Caco-2 (cell line): ENCODE measurements at regions not wholly inside any gene's neighbourhood (a gene's known extent, or its start where the extent isn't known, plus 50 kb on each side); places are given as distances from the start of the nearest gene placed in this dataset.

Experiments
- BruUV-seq: library from RNA; stranded (reverse); fragments of 400-500 nt; replicated peaks from 2 replicates; lab custom pipeline; 2021; lab: Mats Ljungman, UMichigan
- CTCF ChIA-PET: fragments of 300-600 bp; sonication (Branson Sonifier 250); formaldehyde crosslinking; loops from one replicate; lab custom pipeline; 2022; ENCODE audit warnings: antibody characterized with exemption; lab: Charles Lee
- POLR2A ChIA-PET: fragments of 300-600 bp; sonication (Branson Sonifier 250); formaldehyde crosslinking; loops from one replicate; lab custom pipeline; 2022; ENCODE audit warnings: antibody characterized with exemption; lab: Charles Lee
- DNase-seq, 2 experiments: peaks; one replicate each; pipeline versions ENCODE4 v3.0.0 to v3.0.0-alpha.2; 2020 to 2022
- H3K27me3 ChIP-seq: replicated peaks from 2 replicates; pipeline ENCODE4 v1.6.0; 2011; ENCODE audit warnings: low read length; ENCODE audit not compliant: control insufficient read depth, insufficient read depth
- H3K36me3 ChIP-seq: 2 replicates; pipeline ENCODE4 v1.5.1; 2011; ENCODE audit warnings: low read length; ENCODE audit not compliant: control insufficient read depth, insufficient read depth
- H3K4me1 ChIP-seq: fragments of 250-450 bp; sonication (Bioruptor Pico); 2 replicates; pipeline ENCODE4 v1.5.1; 2020; ENCODE audit warnings: mild to moderate bottlenecking
- H3K4me3 ChIP-seq: 2 replicates; pipeline ENCODE4 v1.5.1; 2011; ENCODE audit warnings: low read depth, mild to moderate bottlenecking, control low read depth, low read length
- H3K9me3 ChIP-seq: fragments of 250-450 bp; sonication (Bioruptor Pico); 2 replicates; pipeline ENCODE4 v1.5.1; 2020; ENCODE audit warnings: mild to moderate bottlenecking, moderate library complexity
- H3K27ac Mint-ChIP-seq: one replicate; pipeline ENCODE4 v1.8.0; 2022; ENCODE audit warnings: mixed read lengths; ENCODE audit not compliant: unreplicated experiment
- H3K27me3 Mint-ChIP-seq: one replicate; pipeline ENCODE4 v1.8.0; 2022; ENCODE audit warnings: mixed read lengths; ENCODE audit not compliant: insufficient read depth, unreplicated experiment
- H3K36me3 Mint-ChIP-seq: one replicate; pipeline ENCODE4 v1.8.0; 2022; ENCODE audit warnings: mild to moderate bottlenecking, mixed read lengths; ENCODE audit not compliant: insufficient read depth, unreplicated experiment
- H3K4me1 Mint-ChIP-seq: one replicate; pipeline ENCODE4 v1.8.0; 2022; ENCODE audit warnings: low read depth, mixed read lengths; ENCODE audit not compliant: unreplicated experiment
- H3K4me3 Mint-ChIP-seq: one replicate; pipeline ENCODE4 v1.8.0; 2022; ENCODE audit warnings: mild to moderate bottlenecking, moderate library complexity, mixed read lengths; ENCODE audit not compliant: unreplicated experiment
- H3K9me3 Mint-ChIP-seq: one replicate; pipeline ENCODE4 v1.8.0; 2022; ENCODE audit warnings: mixed read lengths; ENCODE audit not compliant: unreplicated experiment
- intact Hi-C: fragments of 100-400 bp; cut with micrococcal nuclease; formaldehyde crosslinking; loops from one replicate; pipeline ENCODE4 v1.10.0; 2022; ENCODE audit not compliant: unreplicated experiment
- TF ChIP-seq, protein P1 (sequence below), 2 experiments: fragments of 200-600 bp in 1 of 2; IDR thresholded peaks; 1 replicate in 1 of 2; 2 replicates in 1 of 2; pipeline versions ENCODE4 v1.5.1 to v1.8.0; 2011 to 2022; ENCODE audit warnings: antibody characterized with exemption in 1 of 2, control low read depth in 1 of 2, inconsistent platforms in 1 of 2, low read depth in 1 of 2, low read length in 1 of 2, mild to moderate bottlenecking in 1 of 2, moderate library complexity in 1 of 2; ENCODE audit not compliant: insufficient read depth in 1 of 2, severe bottlenecking in 1 of 2, unreplicated experiment in 1 of 2

DNA sequence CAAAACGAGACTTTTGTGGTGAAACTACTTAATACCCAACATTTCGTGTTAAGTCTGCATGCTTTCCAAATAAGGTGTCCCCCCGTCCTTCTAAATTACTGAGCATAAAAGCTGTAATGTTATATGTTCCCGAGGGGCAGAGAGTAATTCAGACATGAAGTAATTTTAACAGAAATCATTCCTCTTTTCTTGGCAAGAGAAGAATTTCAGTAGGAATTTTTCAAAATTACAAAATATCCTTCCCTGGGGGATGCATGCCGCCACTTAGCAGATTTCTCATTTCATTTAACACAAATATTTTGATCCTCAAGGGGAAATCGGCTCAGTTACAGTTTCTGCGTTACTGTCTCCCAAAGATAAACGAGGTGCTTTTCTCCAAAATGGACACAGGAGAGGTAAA lies 213.2 kb upstream of the RHOBTB1 start:
- Mint-ChIP-seq H3K27ac (no peak overlapping the region), H3K4me1 (no peaks in the 10 kb centered on the region), H3K9me3 (no peaks in the 10 kb centered on the region), H3K4me3 (no peak overlapping the region), H3K36me3 (no peaks in the 10 kb centered on the region), H3K27me3 (peaks cover 7% of the 10 kb centered on the region)
- BruUV-seq: no TSS peak
- intact Hi-C loops: no loop called here
- Histone ChIP-seq H3K9me3 (no peaks in the 10 kb centered on the region), H3K36me3 (no peaks in the 10 kb centered on the region), H3K4me3 (no peak overlapping the region), H3K4me1 (no peaks in the 10 kb centered on the region), H3K27me3 (no peaks in the 10 kb centered on the region)
- TF ChIP-seq, protein P1, sequence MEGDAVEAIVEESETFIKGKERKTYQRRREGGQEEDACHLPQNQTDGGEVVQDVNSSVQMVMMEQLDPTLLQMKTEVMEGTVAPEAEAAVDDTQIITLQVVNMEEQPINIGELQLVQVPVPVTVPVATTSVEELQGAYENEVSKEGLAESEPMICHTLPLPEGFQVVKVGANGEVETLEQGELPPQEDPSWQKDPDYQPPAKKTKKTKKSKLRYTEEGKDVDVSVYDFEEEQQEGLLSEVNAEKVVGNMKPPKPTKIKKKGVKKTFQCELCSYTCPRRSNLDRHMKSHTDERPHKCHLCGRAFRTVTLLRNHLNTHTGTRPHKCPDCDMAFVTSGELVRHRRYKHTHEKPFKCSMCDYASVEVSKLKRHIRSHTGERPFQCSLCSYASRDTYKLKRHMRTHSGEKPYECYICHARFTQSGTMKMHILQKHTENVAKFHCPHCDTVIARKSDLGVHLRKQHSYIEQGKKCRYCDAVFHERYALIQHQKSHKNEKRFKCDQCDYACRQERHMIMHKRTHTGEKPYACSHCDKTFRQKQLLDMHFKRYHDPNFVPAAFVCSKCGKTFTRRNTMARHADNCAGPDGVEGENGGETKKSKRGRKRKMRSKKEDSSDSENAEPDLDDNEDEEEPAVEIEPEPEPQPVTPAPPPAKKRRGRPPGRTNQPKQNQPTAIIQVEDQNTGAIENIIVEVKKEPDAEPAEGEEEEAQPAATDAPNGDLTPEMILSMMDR (IDR thresholded peaks at IDR 0.05; ENCODE audit: insufficient read depth in 1 of 2, low read depth in 1 of 2, low read length in 1 of 2, severe bottlenecking in 1 of 2, unreplicated experiment in 1 of 2): no peak
- POLR2A ChIA-PET: no interaction called here
- CTCF ChIA-PET: no interaction called here
- no peak for DNase-seq

DNA sequence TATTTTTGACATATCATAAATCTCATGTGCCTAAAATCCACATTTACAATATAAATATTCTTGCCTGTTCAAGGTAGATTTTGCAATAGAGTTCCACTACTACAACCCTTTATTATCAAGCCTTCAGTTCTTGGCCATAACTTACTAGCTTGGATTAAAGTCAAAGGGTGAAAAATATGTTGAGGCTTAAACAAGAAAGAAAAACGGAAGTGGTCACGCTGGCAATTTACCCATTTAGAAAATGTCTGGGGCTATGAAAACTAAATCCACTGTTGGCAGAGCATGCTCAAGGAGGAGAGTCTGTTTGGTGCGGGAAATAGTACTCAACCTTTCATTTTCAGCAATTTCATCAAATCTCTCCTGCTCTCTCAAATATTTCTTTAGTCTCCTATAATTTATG lies 209.8 kb upstream of the RHOBTB1 start:
- Histone ChIP-seq H3K27me3 (no peaks in the 10 kb centered on the region), H3K9me3 (no peaks in the 10 kb centered on the region), H3K4me1 (no peaks in the 10 kb centered on the region), H3K36me3 (no peaks in the 10 kb centered on the region), H3K4me3 (no peak overlapping the region)
- ChIA-PET POLR2A (no interaction called here), CTCF (no interaction called here)
- no peaks in the 10 kb centered on the region for H3K36me3 Mint-ChIP-seq
- no peak overlapping the region for H3K4me3 Mint-ChIP-seq
- no peaks in the 10 kb centered on the region for H3K9me3 Mint-ChIP-seq
- H3K27me3 Mint-ChIP-seq: peaks cover 7% of the 10 kb centered on the region
- no peaks in the 10 kb centered on the region for H3K4me1 Mint-ChIP-seq
- BruUV-seq: no TSS peak
- TF ChIP-seq, protein P1 (IDR thresholded peaks at IDR 0.05; ENCODE audit: insufficient read depth in 1 of 2, low read depth in 1 of 2, low read length in 1 of 2, severe bottlenecking in 1 of 2, unreplicated experiment in 1 of 2): no peak
- H3K27ac Mint-ChIP-seq: no peak overlapping the region
- no peak for DNase-seq
- intact Hi-C loops: no loop called here

DNA sequence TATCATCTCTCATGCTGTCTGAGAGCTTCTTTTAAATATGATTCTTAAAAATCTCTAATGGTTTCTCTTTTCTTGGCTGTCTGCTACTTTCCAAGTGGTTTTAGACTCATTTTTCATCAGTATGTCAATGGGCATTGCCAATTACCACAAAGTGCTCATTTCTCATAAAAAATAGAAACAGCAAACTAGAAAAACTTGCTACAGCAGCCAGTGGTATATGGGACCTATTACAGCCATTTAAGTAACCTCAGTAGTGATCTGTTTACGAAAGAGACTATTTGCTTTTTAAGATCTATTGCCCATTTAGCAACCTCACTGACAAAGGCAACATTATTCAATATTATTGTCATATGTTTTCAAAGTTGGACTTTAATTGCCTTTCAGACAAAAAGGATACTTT lies 207.1 kb upstream of the RHOBTB1 start:
- Mint-ChIP-seq H3K27ac (no peak overlapping the region), H3K9me3 (no peaks in the 10 kb centered on the region), H3K4me3 (no peak overlapping the region), H3K4me1 (no peaks in the 10 kb centered on the region), H3K36me3 (no peaks in the 10 kb centered on the region), H3K27me3 (peaks cover 16% of the 10 kb centered on the region)
- POLR2A ChIA-PET: no interaction called here
- Histone ChIP-seq H3K36me3 (no peaks in the 10 kb centered on the region), H3K4me1 (no peaks in the 10 kb centered on the region), H3K27me3 (no peaks in the 10 kb centered on the region), H3K9me3 (no peaks in the 10 kb centered on the region), H3K4me3 (no peak overlapping the region)
- no TSS peak for BruUV-seq
- CTCF ChIA-PET: no interaction called here
- TF ChIP-seq, protein P1 (IDR thresholded peaks at IDR 0.05; ENCODE audit: insufficient read depth in 1 of 2, low read depth in 1 of 2, low read length in 1 of 2, severe bottlenecking in 1 of 2, unreplicated experiment in 1 of 2): no peak
- intact Hi-C loops: no loop called here
- no peak for DNase-seq
